ENCODE measurements at regions not wholly inside any gene's neighbourhood (a gene's known extent, or its start where the extent isn't known, plus 50 kb on each side); places are given as distances from the start of the nearest gene placed in this dataset.
A peak's percentile ranks its signal among the peaks of the same experiment; 100 is the strongest.

- H3K27ac ChIP-seq (ENCODE audit: low read depth, low read length), result no peak overlapping the region
- no peaks in the 10 kb centered on the region for H3K79me2 ChIP-seq (ENCODE audit: control insufficient read depth, insufficient read depth, low read length, unreplicated experiment)
- peaks cover 23% of the 10 kb centered on the region for H3K4me1 ChIP-seq (ENCODE audit: control insufficient read depth, insufficient read depth, low read length, unreplicated experiment)
- H2AFZ ChIP-seq (ENCODE audit: low read length, unreplicated experiment), result no peak overlapping the region
- H3K27me3 ChIP-seq (ENCODE audit: insufficient read depth, low read length), result no peaks in the 10 kb centered on the region
- no peak overlapping the region for H3K4me3 ChIP-seq (ENCODE audit: low read depth, low read length)
- H3K36me3 ChIP-seq (ENCODE audit: insufficient read depth, low read length), result no peaks in the 10 kb centered on the region
These were observed 248.9 kb upstream of the MON1B start for GRCh38 chr16:76942089-76942488.

GRCh38 chr16:76943921-76944320 lies 247.1 kb upstream of the MON1B start:
- no peak overlapping the region for H3K27ac ChIP-seq (ENCODE audit: low read depth, low read length)

GRCh38 chr16:76946879-76947278 lies 244.1 kb upstream of the MON1B start:
- Histone ChIP-seq H3K27me3 (ENCODE audit: insufficient read depth, low read length) (no peaks in the 10 kb centered on the region), H3K27ac (ENCODE audit: low read depth, low read length) (peak overlapping the region; percentile 50), H3K79me2 (ENCODE audit: control insufficient read depth, insufficient read depth, low read length, unreplicated experiment) (no peaks in the 10 kb centered on the region), H3K36me3 (ENCODE audit: insufficient read depth, low read length) (no peaks in the 10 kb centered on the region), H2AFZ (ENCODE audit: low read length, unreplicated experiment) (no peak overlapping the region), H3K4me3 (ENCODE audit: low read depth, low read length) (peak overlapping the region; percentile 65; the same call in 1 of the 2 replicates), H3K4me1 (ENCODE audit: control insufficient read depth, insufficient read depth, low read length, unreplicated experiment) (peaks cover 32% of the 10 kb centered on the region)

More at GRCh38 chr16:76943921-76944320, 247.1 kb upstream of the MON1B start:
- Histone ChIP-seq H3K4me3 (ENCODE audit: low read depth, low read length) (no peak overlapping the region), H3K27me3 (ENCODE audit: insufficient read depth, low read length) (no peaks in the 10 kb centered on the region), H3K36me3 (ENCODE audit: insufficient read depth, low read length) (no peaks in the 10 kb centered on the region), H3K4me1 (ENCODE audit: control insufficient read depth, insufficient read depth, low read length, unreplicated experiment) (peaks cover 32% of the 10 kb centered on the region), H2AFZ (ENCODE audit: low read length, unreplicated experiment) (no peak overlapping the region), H3K79me2 (ENCODE audit: control insufficient read depth, insufficient read depth, low read length, unreplicated experiment) (no peaks in the 10 kb centered on the region)

GRCh38 chr16:76947749-76948148 lies 243.2 kb upstream of the MON1B start:
- Histone ChIP-seq H3K4me1 (ENCODE audit: control insufficient read depth, insufficient read depth, low read length, unreplicated experiment) (peaks cover 32% of the 10 kb centered on the region), H2AFZ (ENCODE audit: low read length, unreplicated experiment) (no peak overlapping the region)

GRCh38 chr16:76955629-76956028 lies 235.4 kb upstream of the MON1B start:
- H2AFZ ChIP-seq (ENCODE audit: low read length, unreplicated experiment), result no peak overlapping the region

More at GRCh38 chr16:76947749-76948148, 243.2 kb upstream of the MON1B start:
- H3K27ac ChIP-seq (ENCODE audit: low read depth, low read length), result no peak overlapping the region
- no peaks in the 10 kb centered on the region for H3K27me3 ChIP-seq (ENCODE audit: insufficient read depth, low read length)
- no peaks in the 10 kb centered on the region for H3K36me3 ChIP-seq (ENCODE audit: insufficient read depth, low read length)
- no peaks in the 10 kb centered on the region for H3K79me2 ChIP-seq (ENCODE audit: control insufficient read depth, insufficient read depth, low read length, unreplicated experiment)
- H3K4me3 ChIP-seq (ENCODE audit: low read depth, low read length), result no peak overlapping the region

GRCh38 chr16:76956394-76956793 lies 234.6 kb upstream of the MON1B start:
- Histone ChIP-seq H3K36me3 (ENCODE audit: insufficient read depth, low read length) (no peaks in the 10 kb centered on the region), H2AFZ (ENCODE audit: low read length, unreplicated experiment) (no peak overlapping the region)

More at GRCh38 chr16:76955629-76956028, 235.4 kb upstream of the MON1B start:
- H3K79me2 ChIP-seq (ENCODE audit: control insufficient read depth, insufficient read depth, low read length, unreplicated experiment), result no peaks in the 10 kb centered on the region
- H3K27ac ChIP-seq (ENCODE audit: low read depth, low read length), result peak overlapping the region; percentile 33
- no peaks in the 10 kb centered on the region for H3K36me3 ChIP-seq (ENCODE audit: insufficient read depth, low read length)
- no peaks in the 10 kb centered on the region for H3K27me3 ChIP-seq (ENCODE audit: insufficient read depth, low read length)
- peaks cover 19% of the 10 kb centered on the region for H3K4me1 ChIP-seq (ENCODE audit: control insufficient read depth, insufficient read depth, low read length, unreplicated experiment)
- peak overlapping the region; percentile 53; the same call in 1 of the 2 replicates for H3K4me3 ChIP-seq (ENCODE audit: low read depth, low read length)

GRCh38 chr16:76956841-76957240 lies 234.1 kb upstream of the MON1B start:
- peaks cover 19% of the 10 kb centered on the region for H3K4me1 ChIP-seq (ENCODE audit: control insufficient read depth, insufficient read depth, low read length, unreplicated experiment)
- H3K27me3 ChIP-seq (ENCODE audit: insufficient read depth, low read length), result no peaks in the 10 kb centered on the region
- no peaks in the 10 kb centered on the region for H3K36me3 ChIP-seq (ENCODE audit: insufficient read depth, low read length)
- no peak overlapping the region for H3K4me3 ChIP-seq (ENCODE audit: low read depth, low read length)
- no peaks in the 10 kb centered on the region for H3K79me2 ChIP-seq (ENCODE audit: control insufficient read depth, insufficient read depth, low read length, unreplicated experiment)
- no peak overlapping the region for H2AFZ ChIP-seq (ENCODE audit: low read length, unreplicated experiment)
- H3K27ac ChIP-seq (ENCODE audit: low read depth, low read length), result no peak overlapping the region

More at GRCh38 chr16:76956394-76956793, 234.6 kb upstream of the MON1B start:
- H3K4me1 ChIP-seq (ENCODE audit: control insufficient read depth, insufficient read depth, low read length, unreplicated experiment), result peaks cover 19% of the 10 kb centered on the region
- no peaks in the 10 kb centered on the region for H3K27me3 ChIP-seq (ENCODE audit: insufficient read depth, low read length)
- H3K79me2 ChIP-seq (ENCODE audit: control insufficient read depth, insufficient read depth, low read length, unreplicated experiment), result no peaks in the 10 kb centered on the region
- H3K4me3 ChIP-seq (ENCODE audit: low read depth, low read length), result no peak overlapping the region
- H3K27ac ChIP-seq (ENCODE audit: low read depth, low read length), result 0 out of 2 replicates have a peak overlapping the region, but pooled peaks have one; percentile 24

DNA sequence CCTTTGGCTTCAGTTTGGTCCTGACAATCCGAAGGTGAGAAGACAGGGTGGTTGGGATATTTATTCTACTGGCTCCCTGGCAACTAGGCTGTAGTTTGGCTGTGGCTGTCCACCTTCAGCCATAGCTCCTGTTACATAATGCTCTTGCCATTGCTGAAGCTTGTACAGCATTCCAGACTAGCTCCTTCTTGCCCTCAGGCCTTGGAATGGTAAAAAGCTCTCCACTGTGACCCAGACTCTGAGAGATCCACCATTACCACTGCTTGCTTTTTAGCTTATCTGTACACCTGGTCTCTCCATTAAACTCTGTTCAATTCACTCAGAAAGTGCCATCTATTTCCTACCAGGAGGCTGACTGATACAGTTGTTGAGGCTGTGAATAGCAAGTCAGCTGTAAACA lies 231.8 kb upstream of the MON1B start:
- Histone ChIP-seq H2AFZ (ENCODE audit: low read length, unreplicated experiment) (no peak overlapping the region), H3K27ac (ENCODE audit: low read depth, low read length) (no peak overlapping the region), H3K79me2 (ENCODE audit: control insufficient read depth, insufficient read depth, low read length, unreplicated experiment) (no peaks in the 10 kb centered on the region), H3K27me3 (ENCODE audit: insufficient read depth, low read length) (no peaks in the 10 kb centered on the region), H3K4me3 (ENCODE audit: low read depth, low read length) (no peak overlapping the region), H3K36me3 (ENCODE audit: insufficient read depth, low read length) (no peaks in the 10 kb centered on the region), H3K4me1 (ENCODE audit: control insufficient read depth, insufficient read depth, low read length, unreplicated experiment) (peaks cover 19% of the 10 kb centered on the region)

DNA sequence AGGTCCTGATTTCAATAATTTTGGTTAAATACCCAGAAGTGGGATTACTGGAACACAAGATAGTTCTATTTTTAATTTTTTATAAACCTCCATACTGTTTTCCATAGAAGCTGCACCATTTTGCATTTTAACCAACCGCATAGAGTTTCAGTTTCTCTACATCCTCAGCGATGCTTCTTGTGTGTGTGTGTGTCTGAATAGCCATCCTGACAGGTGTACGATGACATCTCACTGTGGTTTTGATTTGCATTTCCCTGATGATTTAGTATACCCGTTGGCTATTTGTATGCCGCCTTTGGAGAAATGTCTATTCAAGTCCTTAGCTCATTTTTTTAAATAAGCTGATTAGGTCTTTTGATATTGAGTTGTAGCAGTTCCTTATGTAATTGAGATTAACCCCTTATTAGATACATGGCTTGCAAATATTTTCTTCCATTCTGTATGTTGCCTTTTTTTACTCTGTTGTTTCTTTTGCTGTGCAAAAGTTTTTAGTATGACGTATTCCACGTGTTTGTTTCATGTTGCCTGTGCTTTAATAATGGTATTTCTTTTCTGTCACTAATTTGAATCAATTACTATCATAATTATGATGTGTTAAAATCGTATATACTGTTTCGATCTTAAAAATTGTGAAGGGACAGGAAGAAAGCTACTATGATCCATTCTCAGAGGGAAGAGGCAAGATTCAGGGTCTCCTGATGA lies 227.2 kb upstream of the MON1B start:
- no peaks in the 10 kb centered on the region for H3K27me3 ChIP-seq (ENCODE audit: insufficient read depth, low read length)
- H3K36me3 ChIP-seq (ENCODE audit: insufficient read depth, low read length), result no peaks in the 10 kb centered on the region
- H3K27ac ChIP-seq (ENCODE audit: low read depth, low read length), result no peak overlapping the region
- H3K4me3 ChIP-seq (ENCODE audit: low read depth, low read length), result no peak overlapping the region
- no peaks in the 10 kb centered on the region for H3K79me2 ChIP-seq (ENCODE audit: control insufficient read depth, insufficient read depth, low read length, unreplicated experiment)
- no peaks in the 10 kb centered on the region for H3K4me1 ChIP-seq (ENCODE audit: control insufficient read depth, insufficient read depth, low read length, unreplicated experiment)
- no peak overlapping the region for H2AFZ ChIP-seq (ENCODE audit: low read length, unreplicated experiment)

DNA sequence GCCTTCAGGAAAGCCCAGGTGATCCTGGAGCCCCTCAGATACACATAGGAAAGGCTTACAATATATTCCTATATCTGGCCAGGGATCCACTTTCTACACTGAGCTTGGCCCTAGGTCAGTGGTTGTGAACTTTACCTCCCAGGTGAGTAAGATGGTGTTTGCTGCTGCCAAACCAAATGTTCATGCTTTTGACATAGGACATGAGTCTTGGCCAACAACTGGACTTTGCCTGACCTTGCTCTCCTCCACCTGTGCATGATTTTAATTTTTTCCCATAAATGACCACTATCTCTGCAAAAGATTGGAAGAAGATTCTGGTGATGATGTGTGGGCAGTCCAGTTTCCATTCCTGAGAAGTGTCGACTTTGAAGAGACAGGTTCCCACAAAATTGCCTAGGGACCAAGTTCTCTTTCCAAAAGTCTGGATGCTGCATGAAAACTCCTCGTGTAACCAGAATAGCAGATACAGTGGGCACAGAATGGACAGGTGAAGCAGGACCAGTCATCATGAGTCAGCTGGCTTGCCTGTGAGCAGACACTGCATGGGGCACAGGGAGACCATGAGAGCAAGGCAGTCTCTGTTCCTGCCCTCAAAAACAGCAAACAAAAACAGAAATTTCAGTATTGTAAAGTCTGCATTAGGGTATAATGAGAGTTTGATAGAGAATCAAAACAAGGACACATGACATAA lies 226.4 kb upstream of the MON1B start:
- Histone ChIP-seq H3K4me3 (ENCODE audit: low read depth, low read length) (no peak overlapping the region), H3K4me1 (ENCODE audit: control insufficient read depth, insufficient read depth, low read length, unreplicated experiment) (no peaks in the 10 kb centered on the region), H3K79me2 (ENCODE audit: control insufficient read depth, insufficient read depth, low read length, unreplicated experiment) (no peaks in the 10 kb centered on the region), H3K27ac (ENCODE audit: low read depth, low read length) (no peak overlapping the region), H3K27me3 (ENCODE audit: insufficient read depth, low read length) (no peaks in the 10 kb centered on the region), H2AFZ (ENCODE audit: low read length, unreplicated experiment) (no peak overlapping the region), H3K36me3 (ENCODE audit: insufficient read depth, low read length) (no peaks in the 10 kb centered on the region)

Data from ACC112 (cell line).